NCI-H446 treated with DMSO at 0.1 percent for 48 hours (cell line): ENCODE measurements at regions not wholly inside any gene's neighbourhood (a gene's known extent, or its start where the extent isn't known, plus 50 kb on each side); places are given as distances from the start of the nearest gene placed in this dataset.

Experiments used
- DNase-seq: peaks from one replicate; lab custom pipeline; 2025; lab: John Stamatoyannopoulos, UW

GRCh38 chr3:71849681-71850080 is 64.7 kb upstream of the PROK2 start:
- no peak for DNase-seq

GRCh38 chr3:71847794-71848193 is 62.8 kb upstream of the PROK2 start:
- DNase-seq, result no peak

GRCh38 chr3:71846185-71846584 is 61.2 kb upstream of the PROK2 start:
- no peak for DNase-seq

- no peak for DNase-seq
Measured at GRCh38 chr3:71843071-71843470, 58.1 kb upstream of the PROK2 start.

GRCh38 chr3:71838406-71838805 is 53.5 kb upstream of the PROK2 start:
- DNase-seq, result no peak
